Keratinocyte (primary cell): ENCODE measurements at regions not wholly inside any gene's neighbourhood (a gene's known extent, or its start where the extent isn't known, plus 50 kb on each side); places are given as distances from the start of the nearest gene placed in this dataset.

Experiments
- DNase-seq: peaks from one replicate; pipeline ENCODE4 v3.0.0-alpha.2; 2011; ENCODE audit warnings: low read depth, missing footprints, low spot score
- FAIRE-seq: peaks from 2 replicates; lab custom pipeline; 2011; peaks lifted over from hg19 to GRCh38; lab: Jason Lieb, UNC
- H2AFZ ChIP-seq: 2 replicates; pipeline ENCODE4 v1.6.0; 2012; ENCODE audit warnings: low read length, control low read depth, inconsistent platforms; ENCODE audit not compliant: control insufficient read depth
- H3K27ac ChIP-seq: 2 replicates; pipeline ENCODE4 v1.5.1; 2011; ENCODE audit warnings: low read length; ENCODE audit not compliant: control insufficient read depth, insufficient read depth
- H3K27me3 ChIP-seq: 3 replicates; pipeline ENCODE4 v1.6.0; 2011; ENCODE audit warnings: low read length; ENCODE audit not compliant: control insufficient read depth, insufficient read depth; ENCODE audit errors: extremely low read depth
- H3K36me3 ChIP-seq, 2 experiments: 2 replicates in 1 of 2; 3 replicates in 1 of 2; pipeline ENCODE4 v1.5.1; 2011; ENCODE audit warnings: low read length in 2 of 2, mild to moderate bottlenecking in 1 of 2; ENCODE audit not compliant: control insufficient read depth in 2 of 2, insufficient read depth in 2 of 2; ENCODE audit errors: extremely low read depth in 1 of 2
- H3K4me1 ChIP-seq: 3 replicates; pipeline ENCODE4 v1.5.1; 2011; ENCODE audit warnings: low read length; ENCODE audit not compliant: control insufficient read depth, insufficient read depth; ENCODE audit errors: extremely low read depth
- H3K4me2 ChIP-seq: 3 replicates; pipeline ENCODE4 v1.6.0; 2011; ENCODE audit warnings: low read depth, low read length; ENCODE audit not compliant: control insufficient read depth, insufficient read depth; ENCODE audit errors: extremely low read depth
- H3K4me3 ChIP-seq, 3 experiments: fragments of 200-600 bp in 1 of 3; sonication (generic) in 1 of 3; 2 replicates in 2 of 3; 3 replicates in 1 of 3; pipeline ENCODE4 v1.5.1; 2011 to 2016; ENCODE audit warnings: low read length in 3 of 3, mild to moderate bottlenecking in 3 of 3, control low read depth in 2 of 3, inconsistent platforms in 1 of 3, low read depth in 1 of 3, mixed read lengths in 1 of 3, mixed run types in 1 of 3, moderate library complexity in 1 of 3; ENCODE audit not compliant: control insufficient read depth in 2 of 3, insufficient read depth in 2 of 3; ENCODE audit errors: extremely low read depth in 1 of 3
- H3K79me2 ChIP-seq: 2 replicates; pipeline ENCODE4 v1.6.0; 2012; ENCODE audit warnings: low read length; ENCODE audit not compliant: control insufficient read depth, insufficient read depth
- H3K9ac ChIP-seq: 3 replicates; pipeline ENCODE4 v1.6.0; 2011; ENCODE audit warnings: low read length; ENCODE audit not compliant: control insufficient read depth, insufficient read depth; ENCODE audit errors: extremely low read depth
- H3K9me1 ChIP-seq: 3 replicates; pipeline ENCODE4 v1.6.0; 2011; ENCODE audit warnings: low read length; ENCODE audit not compliant: control insufficient read depth, insufficient read depth; ENCODE audit errors: extremely low read depth
- H3K9me3 ChIP-seq: 2 replicates; pipeline ENCODE4 v1.5.1; 2012; ENCODE audit warnings: low read depth, low read length; ENCODE audit not compliant: control insufficient read depth
- H4K20me1 ChIP-seq: 3 replicates; pipeline ENCODE4 v1.6.0; 2011; ENCODE audit warnings: low read length; ENCODE audit not compliant: control insufficient read depth, insufficient read depth; ENCODE audit errors: extremely low read depth
- CTCF ChIP-seq, 3 experiments: IDR thresholded peaks in 1 of 3; conservative IDR thresholded peaks in 1 of 3; optimal IDR thresholded peaks in 1 of 3; 2 replicates in 2 of 3; 3 replicates in 1 of 3; pipeline versions ENCODE3 to v1.5.1; 2011; ENCODE audit warnings: low read length in 3 of 3, mild to moderate bottlenecking in 3 of 3, moderate library complexity in 2 of 3, control low read depth in 1 of 3, inconsistent platforms in 1 of 3; ENCODE audit not compliant: insufficient read depth in 2 of 3; ENCODE audit errors: extremely low read depth in 1 of 3
- EZH2 ChIP-seq: IDR thresholded peaks from one replicate; pipeline ENCODE4 v1.6.1; 2012; ENCODE audit warnings: inconsistent platforms, mild to moderate bottlenecking, low read length, moderate library complexity
- dilution Hi-C: fragments of 300-500 bp; cut with MboI; formaldehyde crosslinking; loops from one replicate; pipeline ENCODE4 v1.7.0; 2020; ENCODE audit warnings: low sequenced_read_pairs; ENCODE audit not compliant: extremely low pct_ligation_motif_present

GRCh38 chr9:14442956-14443355 is 129.0 kb upstream of the NFIB start:
- no peaks in the 10 kb centered on the region for H3K9me3 ChIP-seq
- DNase-seq, result no peak
- dilution Hi-C loops, result no loop called here
- TF ChIP-seq EZH2 (no peak), CTCF (optimal IDR thresholded peaks at IDR 0.05 in 1 of 3, IDR thresholded peaks at IDR 0.05 in 1 of 3, conservative IDR thresholded peaks at IDR 0.05 in 1 of 3; ENCODE audit: extremely low read depth in 1 of 3, insufficient read depth in 2 of 3, low read length in 3 of 3) (no peak)
- H3K9ac ChIP-seq, result no peak overlapping the region
- no peak overlapping the region for H3K4me2 ChIP-seq
- no peaks in the 10 kb centered on the region for H3K4me1 ChIP-seq
- no peak overlapping the region for H3K4me3 ChIP-seq
- no peaks in the 10 kb centered on the region for H3K79me2 ChIP-seq
- no peaks in the 10 kb centered on the region for H3K36me3 ChIP-seq
- no peak overlapping the region for H2AFZ ChIP-seq
- no peaks in the 10 kb centered on the region for H3K9me1 ChIP-seq
- no peak for FAIRE-seq
- no peaks in the 10 kb centered on the region for H4K20me1 ChIP-seq
- no peak overlapping the region for H3K27ac ChIP-seq
- no peaks in the 10 kb centered on the region for H3K27me3 ChIP-seq

- H2AFZ ChIP-seq, result no peak overlapping the region
Observed at GRCh38 chr9:14441976-14442651, 128.2 kb upstream of the NFIB start.

More at GRCh38 chr9:14441976-14442651, 128.2 kb upstream of the NFIB start:
- Histone ChIP-seq H3K36me3 (no peaks in the 10 kb centered on the region), H3K4me2 (no peak overlapping the region), H3K79me2 (no peaks in the 10 kb centered on the region), H3K9ac (no peak overlapping the region), H3K27me3 (no peaks in the 10 kb centered on the region), H3K9me1 (no peaks in the 10 kb centered on the region), H3K4me1 (no peaks in the 10 kb centered on the region), H3K4me3 (no peak overlapping the region), H3K27ac (no peak overlapping the region), H4K20me1 (no peaks in the 10 kb centered on the region), H3K9me3 (no peaks in the 10 kb centered on the region)
- FAIRE-seq, result peak; percentile 23
- no peak for TF ChIP-seq EZH2
- TF ChIP-seq CTCF (optimal IDR thresholded peaks at IDR 0.05 in 1 of 3, IDR thresholded peaks at IDR 0.05 in 1 of 3, conservative IDR thresholded peaks at IDR 0.05 in 1 of 3; ENCODE audit: extremely low read depth in 1 of 3, insufficient read depth in 2 of 3, low read length in 3 of 3), result peak; percentile 38 to 56 (median 38)
- no peak for DNase-seq
- dilution Hi-C loops, result no loop called here
